ENCODE measurements at regions not wholly inside any gene's neighbourhood (a gene's known extent, or its start where the extent isn't known, plus 50 kb on each side); places are given as distances from the start of the nearest gene placed in this dataset.

GRCh38 chr9:73219985-73220626 is 68.4 kb downstream of the ANXA1 start:
- Mint-ChIP-seq H3K27ac (peak overlapping the region; percentile 93), H3K4me3 (peak overlapping the region; percentile 32)

GRCh38 chr9:73223594-73223993 is 71.9 kb downstream of the ANXA1 start:
- H3K27me3 Mint-ChIP-seq = peaks cover 45% of the 10 kb centered on the region
- no peak overlapping the region for H3K4me3 Mint-ChIP-seq
- DNase-seq = no peak
- H3K9me3 Mint-ChIP-seq = peaks cover 5% of the 10 kb centered on the region
- H3K4me1 Mint-ChIP-seq = peaks cover 16% of the 10 kb centered on the region
- no peaks in the 10 kb centered on the region for H3K36me3 Mint-ChIP-seq
- no peak overlapping the region for H3K27ac Mint-ChIP-seq

More at GRCh38 chr9:73219985-73220626, 68.4 kb downstream of the ANXA1 start:
- Mint-ChIP-seq H3K27me3 (peaks cover 56% of the 10 kb centered on the region), H3K4me1 (peaks cover 24% of the 10 kb centered on the region), H3K9me3 (peaks cover 3% of the 10 kb centered on the region), H3K36me3 (no peaks in the 10 kb centered on the region)
- DNase-seq = peak; percentile 46

- Mint-ChIP-seq H3K27me3 (peaks cover 23% of the 10 kb centered on the region), H3K4me1 (peaks cover 4% of the 10 kb centered on the region), H3K9me3 (peaks cover 2% of the 10 kb centered on the region), H3K27ac (no peak overlapping the region), H3K4me3 (no peak overlapping the region), H3K36me3 (no peaks in the 10 kb centered on the region)
- DNase-seq = no peak
Measured at GRCh38 chr9:73229543-73229942, 77.9 kb downstream of the ANXA1 start.

- H3K4me1 Mint-ChIP-seq = peaks cover 4% of the 10 kb centered on the region
- H3K9me3 Mint-ChIP-seq = peaks cover 2% of the 10 kb centered on the region
- H3K36me3 Mint-ChIP-seq = no peaks in the 10 kb centered on the region
- peaks cover 19% of the 10 kb centered on the region for H3K27me3 Mint-ChIP-seq
- no peak overlapping the region for H3K27ac Mint-ChIP-seq
- H3K4me3 Mint-ChIP-seq = no peak overlapping the region
- no peak for DNase-seq
Measured at GRCh38 chr9:73230251-73230650, 78.6 kb downstream of the ANXA1 start.

GRCh38 chr9:73231203-73231602 is 79.5 kb downstream of the ANXA1 start:
- peaks cover 2% of the 10 kb centered on the region for H3K9me3 Mint-ChIP-seq
- no peak for DNase-seq
- no peak overlapping the region for H3K4me3 Mint-ChIP-seq
- peaks cover 19% of the 10 kb centered on the region for H3K27me3 Mint-ChIP-seq
- H3K27ac Mint-ChIP-seq = no peak overlapping the region
- no peaks in the 10 kb centered on the region for H3K36me3 Mint-ChIP-seq
- peaks cover 4% of the 10 kb centered on the region for H3K4me1 Mint-ChIP-seq

GRCh38 chr9:73233359-73234007 is 81.8 kb downstream of the ANXA1 start:
- H3K27me3 Mint-ChIP-seq = peaks cover 19% of the 10 kb centered on the region
- no peaks in the 10 kb centered on the region for H3K36me3 Mint-ChIP-seq
- DNase-seq = no peak
- peaks cover 4% of the 10 kb centered on the region for H3K4me1 Mint-ChIP-seq
- no peak overlapping the region for H3K4me3 Mint-ChIP-seq
- H3K27ac Mint-ChIP-seq = no peak overlapping the region
- peaks cover under 1% of the 10 kb centered on the region for H3K9me3 Mint-ChIP-seq

GRCh38 chr9:73234008-73234360 is 82.3 kb downstream of the ANXA1 start:
- Mint-ChIP-seq H3K4me1 (peaks cover 4% of the 10 kb centered on the region), H3K27me3 (peaks cover 19% of the 10 kb centered on the region), H3K9me3 (no peaks in the 10 kb centered on the region), H3K4me3 (no peak overlapping the region), H3K27ac (no peak overlapping the region), H3K36me3 (no peaks in the 10 kb centered on the region)
- DNase-seq = no peak

GRCh38 chr9:73237140-73237539 is 85.5 kb downstream of the ANXA1 start:
- H3K4me3 Mint-ChIP-seq = no peak overlapping the region
- peaks cover 16% of the 10 kb centered on the region for H3K27me3 Mint-ChIP-seq
- no peaks in the 10 kb centered on the region for H3K9me3 Mint-ChIP-seq
- no peak overlapping the region for H3K27ac Mint-ChIP-seq
- H3K4me1 Mint-ChIP-seq = no peaks in the 10 kb centered on the region
- no peaks in the 10 kb centered on the region for H3K36me3 Mint-ChIP-seq
- DNase-seq = no peak

- no peaks in the 10 kb centered on the region for H3K36me3 Mint-ChIP-seq
- no peak for DNase-seq
- H3K4me1 Mint-ChIP-seq = no peaks in the 10 kb centered on the region
- H3K27ac Mint-ChIP-seq = no peak overlapping the region
- no peaks in the 10 kb centered on the region for H3K9me3 Mint-ChIP-seq
- H3K4me3 Mint-ChIP-seq = no peak overlapping the region
- H3K27me3 Mint-ChIP-seq = peaks cover 21% of the 10 kb centered on the region
Measured at GRCh38 chr9:73239570-73240265, 88.1 kb downstream of the ANXA1 start.

- Mint-ChIP-seq H3K36me3 (no peaks in the 10 kb centered on the region), H3K27me3 (peaks cover 10% of the 10 kb centered on the region), H3K9me3 (no peaks in the 10 kb centered on the region), H3K4me1 (no peaks in the 10 kb centered on the region), H3K4me3 (no peak overlapping the region), H3K27ac (no peak overlapping the region)
- DNase-seq = no peak
Measured at GRCh38 chr9:73243078-73243477, 91.4 kb downstream of the ANXA1 start.

- H3K27me3 Mint-ChIP-seq = no peaks in the 10 kb centered on the region
- H3K4me1 Mint-ChIP-seq = no peaks in the 10 kb centered on the region
- H3K9me3 Mint-ChIP-seq = peaks cover 2% of the 10 kb centered on the region
- DNase-seq = no peak
- H3K27ac Mint-ChIP-seq = peak overlapping the region; percentile 18
- no peak overlapping the region for H3K4me3 Mint-ChIP-seq
- no peaks in the 10 kb centered on the region for H3K36me3 Mint-ChIP-seq
Measured at GRCh38 chr9:73259086-73259696, 107.5 kb downstream of the ANXA1 start.

- Mint-ChIP-seq H3K36me3 (no peaks in the 10 kb centered on the region), H3K4me3 (no peak overlapping the region), H3K27me3 (no peaks in the 10 kb centered on the region), H3K4me1 (no peaks in the 10 kb centered on the region), H3K9me3 (peaks cover 2% of the 10 kb centered on the region), H3K27ac (no peak overlapping the region)
- no peak for DNase-seq
Measured at GRCh38 chr9:73260506-73260905, 108.8 kb downstream of the ANXA1 start.

- no peak overlapping the region for H3K4me3 Mint-ChIP-seq
- no peak for DNase-seq
- no peaks in the 10 kb centered on the region for H3K9me3 Mint-ChIP-seq
- H3K27ac Mint-ChIP-seq = no peak overlapping the region
- H3K36me3 Mint-ChIP-seq = no peaks in the 10 kb centered on the region
- no peaks in the 10 kb centered on the region for H3K4me1 Mint-ChIP-seq
- H3K27me3 Mint-ChIP-seq = no peaks in the 10 kb centered on the region
Measured at GRCh38 chr9:73264631-73265030, 113.0 kb downstream of the ANXA1 start.

GRCh38 chr9:73265876-73266275 is 114.2 kb downstream of the ANXA1 start:
- Mint-ChIP-seq H3K4me1 (no peaks in the 10 kb centered on the region), H3K9me3 (no peaks in the 10 kb centered on the region), H3K36me3 (no peaks in the 10 kb centered on the region), H3K4me3 (no peak overlapping the region), H3K27me3 (no peaks in the 10 kb centered on the region), H3K27ac (no peak overlapping the region)
- DNase-seq = no peak

GRCh38 chr9:73269430-73270101 is 117.9 kb downstream of the ANXA1 start:
- Mint-ChIP-seq H3K4me3 (no peak overlapping the region), H3K36me3 (no peaks in the 10 kb centered on the region), H3K4me1 (no peaks in the 10 kb centered on the region), H3K27ac (no peak overlapping the region), H3K27me3 (no peaks in the 10 kb centered on the region), H3K9me3 (no peaks in the 10 kb centered on the region)
- no peak for DNase-seq

Measured in activated naive CD8-positive, alpha-beta T cell treated with anti-CD3 and anti-CD28 coated beads for 36 hours (primary cell).